GM19351 (cell line): ENCODE measurements at regions not wholly inside any gene's neighbourhood (a gene's known extent, or its start where the extent isn't known, plus 50 kb on each side); places are given as distances from the start of the nearest gene placed in this dataset.
A peak's percentile ranks its signal among the peaks of the same experiment; 100 is the strongest.

Experiments used
- ATAC-seq: cut with Tn5 transposase; IDR thresholded peaks from one replicate; pipeline ENCODE4 v1.9.1; 2021; ENCODE audit warnings: mild to moderate bottlenecking, moderate library complexity; ENCODE audit not compliant: unreplicated experiment

- peak; percentile 61 for ATAC-seq
Measured at GRCh38 chr18:77560341-77560992, 310.8 kb downstream of the GALR1 start.

DNA sequence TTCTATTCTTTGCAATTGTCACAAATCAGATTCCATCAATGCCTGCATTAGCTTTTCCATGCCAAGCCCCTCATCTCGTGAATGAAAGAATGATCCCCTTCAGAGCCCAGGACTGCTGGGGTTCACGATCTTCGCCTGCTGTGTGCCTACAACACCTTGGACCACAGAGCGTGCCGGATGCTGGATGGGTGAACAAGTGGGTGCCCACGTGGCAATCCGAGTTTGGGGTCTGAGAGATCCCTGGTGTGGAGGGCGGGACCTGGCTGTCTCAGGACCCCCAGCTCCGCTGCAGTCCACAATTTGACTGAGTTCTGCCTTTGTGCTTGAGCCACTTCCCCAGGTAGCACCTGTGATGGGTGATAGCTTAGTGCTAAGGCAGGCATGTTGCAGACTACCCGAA, 317.0 kb downstream of the GALR1 start:
- ATAC-seq: no peak

DNA sequence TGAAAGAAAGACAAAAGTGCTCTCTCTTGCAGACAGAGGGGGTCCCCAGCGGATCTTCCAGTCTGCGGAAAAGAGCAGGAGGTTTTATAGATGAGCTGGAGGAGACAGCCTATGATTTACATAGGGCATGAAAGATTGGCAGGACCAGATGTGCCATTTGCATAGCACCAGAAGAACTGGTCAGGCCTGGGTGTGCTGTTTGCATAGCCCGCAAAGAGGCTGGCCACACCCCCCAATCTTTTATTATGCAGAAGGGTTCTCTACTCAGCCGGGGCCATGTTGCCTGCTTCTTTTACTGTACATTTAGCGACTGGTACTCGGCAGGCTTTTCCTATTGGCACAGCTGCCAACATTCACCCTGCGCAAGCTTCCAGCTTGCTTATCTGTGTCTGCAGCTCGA, 317.6 kb downstream of the GALR1 start:
- no peak for ATAC-seq

GRCh38 chr18:77571743-77572142, 322.1 kb downstream of the GALR1 start:
- ATAC-seq: no peak

DNA sequence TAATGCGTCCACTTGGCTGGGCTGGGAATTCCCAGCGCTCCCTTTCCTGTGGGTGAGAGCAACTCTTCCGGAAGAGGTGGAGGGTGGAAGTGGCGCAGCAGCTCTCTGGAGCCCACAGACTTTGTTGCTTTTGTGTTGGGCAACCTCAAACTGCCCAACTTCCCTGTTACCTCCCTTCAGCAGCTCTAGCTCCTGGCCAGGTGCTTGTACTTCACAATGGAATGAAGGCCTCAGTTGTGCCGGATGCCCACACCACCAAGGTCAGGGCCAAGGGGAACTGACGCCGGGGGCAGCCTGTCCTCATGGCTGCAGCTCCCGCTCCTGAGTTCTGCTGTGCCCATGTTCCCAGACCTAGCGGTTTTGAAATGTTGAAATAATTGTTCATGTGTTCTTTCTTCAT, 322.9 kb downstream of the GALR1 start:
- no peak for ATAC-seq

DNA sequence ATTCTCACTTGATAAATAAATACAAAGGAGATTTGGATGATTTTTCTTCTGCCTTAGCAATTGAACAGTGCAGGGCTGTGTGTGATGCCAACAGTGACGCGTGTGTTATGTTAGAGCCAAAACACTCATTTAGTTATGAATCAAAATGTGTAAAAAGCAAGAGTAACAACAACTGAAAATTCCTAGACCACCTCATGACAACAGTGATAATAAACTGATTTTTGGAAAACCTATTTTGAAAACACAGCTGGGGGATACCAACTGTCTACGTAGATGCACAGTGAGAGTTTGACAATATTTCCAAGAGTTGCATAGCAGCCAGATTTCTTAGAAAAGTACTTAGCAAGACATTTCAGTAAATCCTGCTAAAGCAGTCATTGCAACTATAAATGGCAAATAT, 323.9 kb downstream of the GALR1 start:
- ATAC-seq: no peak

GRCh38 chr18:77590943-77591515, 341.4 kb downstream of the GALR1 start:
- no peak for ATAC-seq

DNA sequence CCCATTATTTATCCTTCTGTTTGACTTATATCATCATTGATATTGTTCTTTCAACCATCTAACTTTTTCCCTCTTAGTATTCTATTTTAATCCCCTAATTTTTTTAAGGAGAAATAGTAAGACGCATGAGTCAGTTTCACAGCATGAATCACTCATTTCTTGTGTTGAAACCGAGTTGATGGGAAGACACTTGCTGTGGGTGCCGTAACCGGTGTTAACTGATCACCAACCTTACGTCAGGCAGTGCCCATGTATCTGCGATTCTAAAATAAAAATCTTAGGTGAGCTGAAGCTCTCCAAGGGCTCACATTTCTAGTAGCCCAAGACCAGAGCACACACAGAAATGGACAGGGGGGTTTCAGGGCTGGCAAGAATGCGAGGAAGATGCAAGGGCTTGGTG, 348.1 kb downstream of the GALR1 start:
- ATAC-seq: no peak

- ATAC-seq: no peak
Measured at GRCh38 chr18:77600674-77601073, 351.0 kb downstream of the GALR1 start.

DNA sequence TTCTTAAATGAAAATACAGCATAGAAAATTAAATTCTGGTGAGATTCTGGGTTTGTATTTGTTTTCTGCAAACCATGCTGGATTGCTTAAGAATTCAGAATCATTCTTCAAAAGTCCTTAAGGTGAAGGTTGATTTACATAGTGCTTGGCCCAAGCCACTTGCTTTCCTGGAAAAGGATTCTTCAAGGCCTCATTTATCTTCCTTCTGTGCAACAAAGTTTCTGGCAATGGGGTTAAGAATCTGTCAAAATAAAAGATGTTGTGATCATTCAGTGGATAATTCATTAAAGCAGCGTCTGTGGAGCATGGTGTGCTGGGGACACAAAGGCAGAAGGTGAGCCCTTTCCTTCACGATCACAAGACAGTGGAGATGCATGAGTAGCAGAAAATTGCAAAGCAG, 351.9 kb downstream of the GALR1 start:
- no peak for ATAC-seq

- ATAC-seq: no peak
Measured at GRCh38 chr18:77607087-77607486, 357.4 kb downstream of the GALR1 start.

DNA sequence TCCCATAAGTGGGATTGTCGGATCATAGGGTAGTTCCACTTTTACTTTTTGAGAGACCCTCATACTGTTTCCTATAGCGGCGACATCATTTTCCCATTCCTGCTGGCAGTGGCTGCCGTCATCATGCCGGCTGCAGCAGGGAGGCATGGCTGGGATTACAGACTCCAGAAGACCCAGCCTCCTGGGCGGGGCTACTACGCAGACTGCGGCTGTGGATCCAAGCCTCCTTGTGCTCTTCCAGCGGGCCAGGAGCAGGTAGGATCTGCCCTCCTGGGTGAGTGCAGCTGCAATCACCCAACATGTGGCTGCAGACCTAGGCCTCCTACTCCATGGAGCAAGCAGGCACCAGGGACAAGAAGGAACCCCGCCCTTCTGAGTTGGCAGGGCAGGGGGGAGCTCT, 359.2 kb downstream of the GALR1 start:
- ATAC-seq: no peak

- no peak for ATAC-seq
Measured at GRCh38 chr18:77617694-77618093, 368.0 kb downstream of the GALR1 start.

GRCh38 chr18:77619525-77619924, 369.9 kb downstream of the GALR1 start:
- no peak for ATAC-seq

DNA sequence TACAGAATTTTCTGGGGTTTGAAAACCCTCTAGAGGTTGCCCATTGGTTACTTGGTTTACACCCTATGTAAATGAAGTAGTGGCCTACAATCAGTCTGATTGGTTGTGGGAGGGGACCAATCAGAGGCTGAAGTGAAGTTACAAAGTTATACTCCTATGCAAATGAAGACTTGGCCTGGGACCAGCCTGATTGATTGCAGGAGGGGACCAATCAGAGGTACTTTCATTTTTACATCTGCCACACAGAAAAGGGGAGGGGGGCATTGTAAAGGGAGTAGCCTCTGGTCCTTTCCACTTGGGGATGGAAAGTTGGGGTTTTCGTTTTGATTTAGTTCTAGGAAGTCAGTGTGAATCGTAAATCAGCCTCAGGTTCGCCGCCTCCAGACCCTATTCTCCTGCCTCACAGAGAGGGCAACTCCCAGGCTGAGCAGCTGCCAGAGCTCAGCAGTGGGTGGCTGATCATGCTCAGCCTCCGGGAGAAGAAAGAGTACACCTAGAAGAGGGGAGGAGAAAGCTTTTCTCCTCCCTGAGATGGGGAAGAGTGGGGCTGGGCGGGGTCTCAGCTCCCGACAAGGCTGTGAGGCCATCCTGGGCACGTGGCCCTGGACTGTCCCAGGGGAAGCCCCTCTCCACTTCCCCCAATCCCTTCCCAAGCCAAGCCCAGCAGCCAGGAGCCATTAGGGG, 372.5 kb downstream of the GALR1 start:
- no peak for ATAC-seq

- ATAC-seq: peak; percentile 80
Measured at GRCh38 chr18:77632758-77633157, 383.1 kb downstream of the GALR1 start.

DNA sequence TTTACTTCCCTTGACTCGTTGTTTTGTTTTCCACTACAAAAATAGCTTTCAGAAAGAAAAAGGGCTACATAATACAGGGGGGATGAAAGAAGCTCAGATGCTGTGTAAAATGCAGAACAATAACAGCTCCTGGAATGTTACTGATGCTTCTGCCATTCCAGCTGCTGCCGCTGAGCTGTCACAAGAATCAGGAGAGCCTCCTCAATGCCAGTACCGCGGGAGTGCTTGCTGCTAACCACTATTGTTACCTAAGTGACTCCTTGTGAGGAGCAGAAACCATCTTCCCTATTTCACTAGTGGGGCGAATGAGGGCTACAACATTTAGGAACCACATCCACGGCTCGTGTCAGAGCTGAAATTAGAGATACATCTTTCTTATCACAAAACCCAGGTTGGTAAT, 384.8 kb downstream of the GALR1 start:
- no peak for ATAC-seq

DNA sequence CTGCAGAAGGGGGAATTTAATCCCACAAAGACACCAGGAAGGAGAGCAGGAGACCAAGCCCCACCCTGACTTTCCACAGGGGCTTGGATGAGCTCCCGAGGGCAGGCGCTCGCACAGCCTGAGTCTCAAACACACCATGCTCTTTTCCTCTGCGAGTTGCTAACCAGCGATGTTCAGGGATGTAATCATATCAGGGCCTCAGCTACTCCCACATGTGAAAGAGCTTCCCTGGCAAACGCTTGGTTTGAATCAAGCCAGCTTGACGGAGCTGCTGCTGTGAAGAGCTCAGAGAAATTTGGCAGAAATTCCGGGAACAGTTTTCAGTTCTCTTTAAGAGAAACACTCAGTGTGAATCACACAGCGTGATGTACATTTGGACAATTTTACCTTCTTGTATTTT, 385.8 kb downstream of the GALR1 start:
- no peak for ATAC-seq

DNA sequence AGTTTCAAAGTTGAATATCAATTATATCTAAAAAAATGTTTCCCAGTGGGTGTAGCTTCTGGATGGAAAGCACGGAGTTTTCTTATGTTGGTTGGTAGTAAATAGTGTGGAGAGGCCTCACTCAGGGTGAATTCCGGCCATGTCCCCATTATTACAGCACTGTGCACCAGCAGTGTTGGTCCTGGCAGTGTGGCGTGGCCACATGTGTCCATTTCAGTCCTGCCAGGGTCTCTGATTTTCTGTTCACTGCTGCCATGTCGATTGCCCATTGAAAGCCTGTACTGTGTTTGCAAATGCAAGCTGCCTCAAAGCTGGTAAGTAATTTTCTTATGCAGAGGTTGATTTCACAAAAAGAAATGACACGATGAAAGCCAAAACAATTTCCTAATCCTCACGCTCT, 386.2 kb downstream of the GALR1 start:
- no peak for ATAC-seq

DNA sequence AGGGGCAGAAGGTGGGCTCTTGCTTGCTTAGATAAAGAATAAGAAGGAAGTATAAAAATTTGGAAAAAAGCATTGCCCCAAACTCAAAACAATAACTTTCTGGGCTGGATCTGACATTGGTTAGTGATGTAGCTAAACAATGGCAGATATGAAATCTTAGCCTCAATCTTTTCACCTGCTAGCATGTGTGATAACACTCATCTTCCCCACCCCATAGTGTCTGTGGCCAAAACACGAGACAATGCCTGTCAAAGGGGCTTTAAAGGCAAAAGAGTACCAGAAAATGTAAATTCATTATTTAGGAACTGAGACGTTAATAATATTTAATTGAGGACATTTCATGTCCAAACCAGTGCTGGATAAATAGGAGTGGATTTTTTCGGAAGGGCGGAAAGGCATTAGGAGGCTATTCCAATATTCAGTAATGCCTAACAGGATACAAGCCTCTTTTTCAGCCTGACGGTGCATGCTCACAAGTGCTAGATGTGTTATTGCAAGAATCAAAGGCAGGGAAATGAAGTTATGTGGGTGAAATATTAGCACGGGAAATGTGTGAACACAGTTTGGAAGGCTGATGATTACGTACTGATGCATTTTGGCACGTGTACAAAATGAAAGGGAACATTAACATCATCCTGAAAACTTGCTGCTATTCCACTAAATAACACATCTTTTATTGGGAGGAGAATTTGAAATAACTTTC, 395.7 kb downstream of the GALR1 start:
- no peak for ATAC-seq

GRCh38 chr18:77647472-77647871, 397.8 kb downstream of the GALR1 start:
- ATAC-seq: no peak

DNA sequence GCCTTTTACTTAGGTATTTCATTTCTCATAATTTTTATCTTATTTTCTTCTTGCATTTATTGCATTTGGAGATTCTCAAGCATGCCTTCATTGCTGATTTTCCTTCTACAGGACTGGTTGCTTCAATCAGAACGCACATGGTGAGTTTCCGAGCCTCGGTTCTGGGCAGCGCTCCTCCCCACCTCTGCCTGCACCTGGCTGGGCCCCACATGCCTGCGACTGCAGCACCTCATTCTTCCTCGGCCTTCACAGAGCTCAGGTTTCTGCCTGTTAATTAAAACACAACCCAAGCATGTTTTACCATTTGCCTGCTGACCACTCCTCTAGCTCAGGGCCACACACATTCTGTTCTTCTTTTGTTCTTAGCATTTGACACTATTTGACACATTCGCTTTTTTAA, 398.8 kb downstream of the GALR1 start:
- ATAC-seq: no peak
